Transverse colon (tissue), 4 donors: ENCODE measurements at regions not wholly inside any gene's neighbourhood (a gene's known extent, or its start where the extent isn't known, plus 50 kb on each side); places are given as distances from the start of the nearest gene placed in this dataset.

ENCODE experiments used
- CTCF ChIP-seq, 5 experiments: fragments of 200-600 bp in 3 of 5; fragments of 450-650 bp in 2 of 5; sonication (generic) in 3 of 5; IDR thresholded peaks; 1 replicate in 2 of 5; 2 replicates in 3 of 5; pipeline ENCODE4 v1.5.1; 2016 to 2017; ENCODE audit warnings: antibody characterized with exemption in 5 of 5, inconsistent platforms in 3 of 5, mild to moderate bottlenecking in 2 of 5, moderate library complexity in 1 of 5
- EP300 ChIP-seq: sonication (generic); formaldehyde crosslinking; IDR thresholded peaks from one replicate; pipeline ENCODE4 v1.6.1; 2017; ENCODE audit warnings: antibody characterized with exemption, low read depth
- POLR2AphosphoS5 ChIP-seq, 3 donors: sonication (generic); formaldehyde crosslinking; IDR thresholded peaks; one replicate each; pipeline ENCODE4 v1.6.1; 2016; ENCODE audit warnings: antibody characterized with exemption in 3 of 3

GRCh38 chr6:85005494-85005893 lies 241.1 kb upstream of the TBX18 start:
- TF ChIP-seq CTCF (IDR thresholded peaks at IDR 0.05), result no peak
- no peak for TF ChIP-seq POLR2AphosphoS5 (IDR thresholded peaks at IDR 0.05)
- TF ChIP-seq EP300, result no peak
